Lung microvascular endothelial cell (primary cell): ENCODE measurements at regions not wholly inside any gene's neighbourhood (a gene's known extent, or its start where the extent isn't known, plus 50 kb on each side); places are given as distances from the start of the nearest gene placed in this dataset.

Experiments used
- DNase-seq, 2 donors: peaks; one replicate each; pipeline versions ENCODE4 v3.0.0 to v3.0.0-alpha.2; 2010; ENCODE audit warnings: low read depth in 2 of 2

GRCh38 chr2:122481244-122481622 is 725.8 kb downstream of the TSN start:
- no peak for DNase-seq

GRCh38 chr2:122481717-122482116 is 726.3 kb downstream of the TSN start:
- DNase-seq, result no peak

DNA sequence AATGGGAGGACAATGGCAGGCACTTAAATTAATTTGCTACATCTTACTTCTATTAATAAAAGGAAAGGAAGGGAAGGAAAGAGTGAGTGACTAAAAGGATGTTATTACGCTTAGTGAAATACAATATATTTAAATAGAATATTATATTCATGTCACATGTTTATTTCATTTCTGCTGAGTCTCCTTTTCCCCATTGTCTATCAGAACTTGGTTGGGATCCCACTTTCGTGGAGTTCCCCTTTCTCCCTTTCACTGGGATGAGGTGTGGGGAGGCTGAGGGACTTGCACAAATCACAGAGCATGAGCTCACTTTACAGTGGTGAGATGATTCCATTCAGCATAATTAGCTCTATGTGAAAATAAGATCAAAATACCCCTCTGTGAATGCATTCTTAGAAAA is 730.6 kb downstream of the TSN start:
- DNase-seq, result peak in 1 of 2 donors; percentile 47

GRCh38 chr2:122486705-122487415 is 731.4 kb downstream of the TSN start:
- DNase-seq, result no peak

DNA sequence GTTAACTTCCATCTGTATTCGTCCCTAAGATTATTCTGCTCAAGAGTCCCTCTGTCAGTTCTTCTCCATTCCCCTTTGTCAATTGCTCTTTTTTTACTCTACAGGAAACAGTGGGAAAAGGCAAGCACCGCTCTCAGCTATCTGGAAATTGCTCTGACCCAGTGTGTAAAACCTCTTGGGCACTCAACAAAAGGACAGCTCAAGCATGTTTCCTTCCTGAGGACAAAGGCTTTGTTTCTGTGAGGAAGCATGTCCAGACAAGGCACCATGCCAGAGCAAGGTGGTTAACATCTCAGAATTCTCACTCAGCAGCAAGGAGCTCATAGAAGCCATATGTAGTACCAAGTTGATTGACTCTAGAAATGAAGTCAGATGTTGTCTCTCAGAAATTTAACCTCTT is 735.6 kb downstream of the TSN start:
- DNase-seq, result peak in 1 of 2 donors; percentile 33

- no peak for DNase-seq
Measured at GRCh38 chr2:122500316-122501105, 745.1 kb downstream of the TSN start.

- DNase-seq, result no peak
Measured at GRCh38 chr2:122506620-122507019, 751.2 kb downstream of the TSN start.

GRCh38 chr2:122507261-122507660 is 751.8 kb downstream of the TSN start:
- DNase-seq, result no peak

DNA sequence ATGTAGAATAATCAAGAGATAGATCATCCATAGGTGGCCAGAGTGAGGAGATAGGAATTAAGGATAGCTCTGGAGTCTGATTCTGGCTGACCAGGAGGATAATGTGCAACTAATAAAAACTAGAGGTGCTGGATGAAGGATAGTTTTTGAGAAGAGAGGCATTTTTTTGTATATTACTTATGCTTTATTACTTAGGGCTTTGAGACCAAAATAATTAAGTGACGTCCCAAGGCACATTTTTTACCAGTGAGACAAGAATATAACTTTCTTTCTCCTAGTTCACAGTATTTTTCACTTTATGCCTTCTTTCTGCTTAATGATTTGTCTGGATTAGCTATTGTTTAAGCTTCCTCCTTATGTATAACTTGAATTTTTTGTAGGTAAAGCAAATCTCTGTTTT is 756.6 kb downstream of the TSN start:
- DNase-seq, result no peak

- DNase-seq, result no peak
Measured at GRCh38 chr2:122514451-122514996, 759.1 kb downstream of the TSN start.

GRCh38 chr2:122515731-122516290 is 760.4 kb downstream of the TSN start:
- DNase-seq, result no peak

DNA sequence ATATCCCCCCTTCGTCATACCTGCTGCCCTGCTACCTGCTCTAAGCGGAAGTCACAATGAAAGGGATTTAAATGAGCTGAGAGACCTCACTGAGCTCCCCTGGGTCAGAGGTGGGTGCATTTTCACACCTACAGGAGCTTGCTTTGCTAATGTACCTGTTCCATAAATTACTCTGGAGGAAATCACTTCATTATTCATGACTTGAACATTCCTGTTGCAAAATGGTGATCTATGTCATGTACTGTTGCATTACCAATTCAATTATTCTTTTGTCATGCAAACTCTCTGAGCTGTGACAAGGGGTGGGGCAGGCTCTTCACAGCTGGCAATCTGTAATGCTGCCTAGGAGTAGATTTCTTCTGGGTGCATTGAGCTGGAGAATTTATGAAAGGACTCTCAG is 761.3 kb downstream of the TSN start:
- no peak for DNase-seq

- DNase-seq, result no peak
Measured at GRCh38 chr2:122519366-122519765, 763.9 kb downstream of the TSN start.

DNA sequence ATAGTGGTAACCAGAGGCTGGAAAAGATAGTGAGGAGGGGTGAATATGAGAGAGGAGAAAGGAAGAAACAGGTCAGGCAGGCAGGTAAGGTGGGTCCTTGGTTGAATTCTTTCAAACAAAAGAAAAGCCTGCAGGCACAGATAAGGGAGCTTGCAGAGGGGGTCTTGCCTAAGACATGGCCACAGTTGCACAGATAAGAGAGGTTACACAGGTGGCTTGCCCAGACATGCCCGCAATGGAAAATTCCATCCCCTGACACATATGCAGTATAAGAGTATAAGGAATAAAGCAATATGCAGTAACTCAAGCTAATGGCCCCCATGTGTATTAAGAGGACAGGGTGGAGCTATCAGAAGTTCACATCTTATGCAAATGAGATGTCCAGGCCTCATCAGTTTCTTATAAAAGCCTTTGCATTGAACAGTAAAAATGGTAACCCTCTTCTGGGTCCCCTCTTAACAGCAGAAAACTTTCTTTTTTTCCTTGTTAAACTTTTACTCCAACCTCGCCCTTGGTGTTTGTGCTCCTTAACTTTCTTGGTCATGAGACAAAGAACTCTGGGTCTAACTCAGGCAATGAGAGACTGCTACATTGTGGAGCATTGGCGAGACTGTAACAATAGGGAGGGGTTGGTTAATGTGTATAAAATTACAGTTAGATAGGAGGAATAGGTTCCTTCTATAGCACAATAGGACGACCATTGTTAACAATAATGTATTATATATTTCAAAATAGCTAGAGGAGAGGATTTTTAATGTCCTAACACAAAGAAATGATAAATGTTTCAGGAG is 764.6 kb downstream of the TSN start:
- no peak for DNase-seq

DNA sequence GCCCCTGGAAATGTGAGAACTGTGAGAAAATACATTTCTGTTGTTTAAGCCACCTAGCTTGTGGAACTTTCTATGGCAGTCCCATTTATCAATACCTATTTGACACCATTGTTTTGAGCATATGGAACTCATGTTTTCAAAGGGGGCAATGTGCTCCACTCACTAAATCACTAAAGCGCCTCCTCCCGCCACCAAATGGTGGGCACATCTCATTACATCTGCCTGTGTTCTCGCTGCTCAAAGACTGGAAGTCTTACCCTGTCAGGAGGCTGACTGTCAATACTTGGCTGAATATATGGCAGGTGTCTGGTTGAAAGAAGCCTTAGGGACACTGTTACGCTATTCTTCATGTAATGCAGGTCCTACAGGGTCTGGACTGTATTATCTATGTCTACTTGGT is 767.7 kb downstream of the TSN start:
- no peak for DNase-seq

GRCh38 chr2:122523981-122524380 is 768.5 kb downstream of the TSN start:
- no peak for DNase-seq

DNA sequence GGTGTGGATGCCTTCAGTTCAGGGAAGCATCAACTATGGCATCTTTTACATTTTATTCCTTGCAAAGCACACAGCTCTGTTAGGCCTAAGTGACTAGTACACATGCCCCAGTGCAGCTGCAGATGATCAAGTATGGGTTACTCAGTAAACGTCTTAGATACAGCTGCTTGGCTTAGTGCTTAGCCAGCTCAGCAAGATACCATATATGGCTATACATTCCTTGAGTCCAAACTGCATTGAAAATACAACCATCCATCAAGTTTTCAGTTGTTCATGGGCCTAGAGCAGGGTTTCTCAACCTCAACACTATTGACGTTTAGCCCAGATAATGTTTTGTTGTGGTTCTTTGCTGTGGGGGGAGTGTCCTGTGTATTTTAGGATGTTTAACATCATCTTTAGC is 769.9 kb downstream of the TSN start:
- no peak for DNase-seq

- no peak for DNase-seq
Measured at GRCh38 chr2:122528061-122528460, 772.6 kb downstream of the TSN start.

DNA sequence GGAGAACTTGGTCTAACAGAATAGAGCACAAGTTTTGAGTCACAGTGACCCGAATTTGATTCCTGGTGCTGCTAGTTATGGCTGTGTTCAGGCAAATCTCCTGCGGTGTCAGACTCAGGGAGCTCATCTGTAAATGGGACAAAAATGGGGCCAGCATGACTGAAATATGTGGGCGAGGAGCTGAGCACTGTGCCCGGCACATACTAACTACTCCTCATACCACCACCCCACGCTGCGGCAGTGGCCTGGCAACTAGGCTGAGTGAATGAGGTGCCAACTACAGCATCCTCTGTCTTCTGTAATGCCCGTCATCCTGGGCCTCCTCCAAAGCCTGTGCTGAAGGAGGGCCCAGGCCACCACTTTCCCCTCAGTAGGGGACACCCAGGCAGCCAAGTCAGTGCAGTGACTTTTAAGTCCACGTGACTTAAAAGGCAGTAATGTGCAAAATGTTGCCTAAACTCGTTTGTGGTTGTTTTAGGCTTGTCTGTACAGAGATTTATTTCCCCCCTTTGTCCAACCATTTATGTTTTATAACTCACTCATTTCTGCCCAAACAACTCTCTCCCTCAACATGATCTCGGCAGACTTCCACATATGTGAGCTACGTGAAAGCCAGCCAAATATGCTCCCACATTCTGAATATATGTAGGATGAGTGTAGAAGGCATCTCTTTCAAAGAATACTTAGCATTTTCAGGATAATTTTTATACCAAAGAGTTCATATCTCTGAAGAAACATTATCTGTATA is 773.7 kb downstream of the TSN start:
- no peak for DNase-seq

- peak in 1 of 2 donors; percentile 41 for DNase-seq
Measured at GRCh38 chr2:122530814-122531213, 775.4 kb downstream of the TSN start.
